ENCODE measurements at regions not wholly inside any gene's neighbourhood (a gene's known extent, or its start where the extent isn't known, plus 50 kb on each side); places are given as distances from the start of the nearest gene placed in this dataset.

GRCh38 chr11:79508461-79508860, 67.6 kb upstream of the TENM4 start:
- no peaks in the 10 kb centered on the region for H3K36me3 ChIP-seq (ENCODE audit: control insufficient read depth in 2 of 3, insufficient read depth in 3 of 3, low read length in 3 of 3)
- intact Hi-C loops (cut with DNase I), result no loop called here
- no peak overlapping the region for H3K9ac ChIP-seq (ENCODE audit: low read length in 3 of 3)
- H3K4me3 ChIP-seq (ENCODE audit: low read length in 3 of 3), result no peak overlapping the region
- DNase-seq, result no peak
- H3K4me1 ChIP-seq (ENCODE audit: control insufficient read depth in 2 of 3, insufficient read depth in 2 of 3, low read depth in 1 of 3, low read length in 3 of 3), result no peaks in the 10 kb centered on the region
- H3K27me3 ChIP-seq (ENCODE audit: control insufficient read depth, insufficient read depth, low read length), result no peaks in the 10 kb centered on the region
- H3K27ac ChIP-seq (ENCODE audit: low read depth in 2 of 2, low read length in 2 of 2), result no peak overlapping the region
- TF ChIP-seq, protein P1, sequence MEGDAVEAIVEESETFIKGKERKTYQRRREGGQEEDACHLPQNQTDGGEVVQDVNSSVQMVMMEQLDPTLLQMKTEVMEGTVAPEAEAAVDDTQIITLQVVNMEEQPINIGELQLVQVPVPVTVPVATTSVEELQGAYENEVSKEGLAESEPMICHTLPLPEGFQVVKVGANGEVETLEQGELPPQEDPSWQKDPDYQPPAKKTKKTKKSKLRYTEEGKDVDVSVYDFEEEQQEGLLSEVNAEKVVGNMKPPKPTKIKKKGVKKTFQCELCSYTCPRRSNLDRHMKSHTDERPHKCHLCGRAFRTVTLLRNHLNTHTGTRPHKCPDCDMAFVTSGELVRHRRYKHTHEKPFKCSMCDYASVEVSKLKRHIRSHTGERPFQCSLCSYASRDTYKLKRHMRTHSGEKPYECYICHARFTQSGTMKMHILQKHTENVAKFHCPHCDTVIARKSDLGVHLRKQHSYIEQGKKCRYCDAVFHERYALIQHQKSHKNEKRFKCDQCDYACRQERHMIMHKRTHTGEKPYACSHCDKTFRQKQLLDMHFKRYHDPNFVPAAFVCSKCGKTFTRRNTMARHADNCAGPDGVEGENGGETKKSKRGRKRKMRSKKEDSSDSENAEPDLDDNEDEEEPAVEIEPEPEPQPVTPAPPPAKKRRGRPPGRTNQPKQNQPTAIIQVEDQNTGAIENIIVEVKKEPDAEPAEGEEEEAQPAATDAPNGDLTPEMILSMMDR (IDR thresholded peaks at IDR 0.05; ENCODE audit: borderline replicate concordance, extremely low read depth, insufficient read depth), result no peak
- no peaks in the 10 kb centered on the region for H3K9me3 ChIP-seq (ENCODE audit: control insufficient read depth in 2 of 3, insufficient read depth in 1 of 3, low read length in 3 of 3)
- FAIRE-seq, result no peak

DNA sequence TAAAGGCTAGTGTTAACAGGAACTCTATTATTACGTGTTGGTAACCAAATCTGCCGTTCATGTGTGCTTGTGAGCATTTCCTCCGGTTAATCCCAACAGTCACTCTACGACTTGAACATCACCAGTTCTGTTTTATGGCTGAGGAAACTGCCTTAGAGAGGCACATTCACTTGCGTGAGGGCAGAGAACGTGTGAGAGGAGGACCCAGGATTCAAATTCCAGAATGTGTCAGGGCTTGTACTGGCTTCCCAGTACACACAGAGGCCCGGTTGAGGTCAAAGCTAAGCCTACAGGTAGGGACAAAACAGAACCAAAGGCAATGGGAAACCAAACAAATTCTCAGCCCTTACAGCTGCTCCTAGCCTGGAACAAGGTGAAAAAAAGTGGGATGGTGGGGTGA, 66.9 kb upstream of the TENM4 start:
- Histone ChIP-seq H3K36me3 (ENCODE audit: control insufficient read depth in 2 of 3, insufficient read depth in 3 of 3, low read length in 3 of 3) (no peaks in the 10 kb centered on the region), H3K4me1 (ENCODE audit: control insufficient read depth in 2 of 3, insufficient read depth in 2 of 3, low read depth in 1 of 3, low read length in 3 of 3) (no peaks in the 10 kb centered on the region), H3K27ac (ENCODE audit: low read depth in 2 of 2, low read length in 2 of 2) (no peak overlapping the region), H3K4me3 (ENCODE audit: low read length in 3 of 3) (no peak overlapping the region), H3K9me3 (ENCODE audit: control insufficient read depth in 2 of 3, insufficient read depth in 1 of 3, low read length in 3 of 3) (no peaks in the 10 kb centered on the region), H3K27me3 (ENCODE audit: control insufficient read depth, insufficient read depth, low read length) (no peaks in the 10 kb centered on the region), H3K9ac (ENCODE audit: low read length in 3 of 3) (no peak overlapping the region)
- no peak for DNase-seq
- no peak for FAIRE-seq
- TF ChIP-seq, protein P1 (IDR thresholded peaks at IDR 0.05; ENCODE audit: borderline replicate concordance, extremely low read depth, insufficient read depth), result no peak
- intact Hi-C loops (cut with DNase I), result no loop called here

- Histone ChIP-seq H3K9ac (ENCODE audit: low read length in 3 of 3) (no peak overlapping the region), H3K27me3 (ENCODE audit: control insufficient read depth, insufficient read depth, low read length) (no peaks in the 10 kb centered on the region), H3K9me3 (ENCODE audit: control insufficient read depth in 2 of 3, insufficient read depth in 1 of 3, low read length in 3 of 3) (no peaks in the 10 kb centered on the region), H3K4me1 (ENCODE audit: control insufficient read depth in 2 of 3, insufficient read depth in 2 of 3, low read depth in 1 of 3, low read length in 3 of 3) (no peaks in the 10 kb centered on the region), H3K27ac (ENCODE audit: low read depth in 2 of 2, low read length in 2 of 2) (no peak overlapping the region), H3K36me3 (ENCODE audit: control insufficient read depth in 2 of 3, insufficient read depth in 3 of 3, low read length in 3 of 3) (no peaks in the 10 kb centered on the region), H3K4me3 (ENCODE audit: low read length in 3 of 3) (no peak overlapping the region)
- FAIRE-seq (no peak), DNase-seq (no peak)
- TF ChIP-seq, protein P1 (IDR thresholded peaks at IDR 0.05; ENCODE audit: borderline replicate concordance, extremely low read depth, insufficient read depth), result no peak
- intact Hi-C loops (cut with DNase I), result no loop called here
These were observed 66.0 kb upstream of the TENM4 start for GRCh38 chr11:79506734-79507344.

GRCh38 chr11:79506124-79506523, 65.3 kb upstream of the TENM4 start:
- Histone ChIP-seq H3K27me3 (ENCODE audit: control insufficient read depth, insufficient read depth, low read length) (no peaks in the 10 kb centered on the region), H3K4me1 (ENCODE audit: control insufficient read depth in 2 of 3, insufficient read depth in 2 of 3, low read depth in 1 of 3, low read length in 3 of 3) (no peaks in the 10 kb centered on the region), H3K9me3 (ENCODE audit: control insufficient read depth in 2 of 3, insufficient read depth in 1 of 3, low read length in 3 of 3) (no peaks in the 10 kb centered on the region), H3K9ac (ENCODE audit: low read length in 3 of 3) (no peak overlapping the region), H3K36me3 (ENCODE audit: control insufficient read depth in 2 of 3, insufficient read depth in 3 of 3, low read length in 3 of 3) (no peaks in the 10 kb centered on the region), H3K27ac (ENCODE audit: low read depth in 2 of 2, low read length in 2 of 2) (no peak overlapping the region), H3K4me3 (ENCODE audit: low read length in 3 of 3) (no peak overlapping the region)
- no peak for FAIRE-seq
- TF ChIP-seq, protein P1 (IDR thresholded peaks at IDR 0.05; ENCODE audit: borderline replicate concordance, extremely low read depth, insufficient read depth), result no peak
- intact Hi-C loops (cut with DNase I), result no loop called here
- DNase-seq, result no peak
